SK-N-SH treated with all-trans-retinoic acid at 6 μM for 48 hours (cell line): ENCODE measurements at regions not wholly inside any gene's neighbourhood (a gene's known extent, or its start where the extent isn't known, plus 50 kb on each side); places are given as distances from the start of the nearest gene placed in this dataset.

ENCODE experiments used
- ATAC-seq: fragments of 200-7000 bp; cut with Tn5 transposase; 3 replicates; pipeline ENCODE4 v1.9.1; 2020; ENCODE audit warnings: mild to moderate bottlenecking, moderate library complexity
- BACH2 ChIP-seq: fragments of 250-450 bp; sonication (Bioruptor Pico); IDR thresholded peaks from 2 replicates; pipeline ENCODE4 v1.9.0; 2021; ENCODE audit warnings: mild to moderate bottlenecking, borderline replicate concordance
- CSRNP3 ChIP-seq: fragments of 250-450 bp; sonication (Bioruptor Pico); IDR thresholded peaks from 2 replicates; pipeline ENCODE4 v1.5.1; 2021; ENCODE audit warnings: mild to moderate bottlenecking, moderate library complexity
- ESRRG ChIP-seq: fragments of 250-450 bp; sonication (Bioruptor Pico); IDR thresholded peaks from 2 replicates; pipeline ENCODE4 v1.6.1; 2021; ENCODE audit warnings: mild to moderate bottlenecking
- GLIS3 ChIP-seq: fragments of 250-450 bp; sonication (Bioruptor Pico); IDR thresholded peaks from 2 replicates; pipeline ENCODE4 v1.5.0; 2020; ENCODE audit warnings: mild to moderate bottlenecking, moderate library complexity
- ISL1 ChIP-seq: fragments of 250-450 bp; sonication (Bioruptor Pico); IDR thresholded peaks from 2 replicates; pipeline ENCODE4 v2.1.2; 2022; ENCODE audit warnings: mild to moderate bottlenecking, moderate library complexity
- OSR1 ChIP-seq: fragments of 250-450 bp; sonication (Bioruptor Pico); IDR thresholded peaks from 2 replicates; pipeline ENCODE4 v1.8.0; 2022; ENCODE audit warnings: moderate library complexity, mild to moderate bottlenecking, inconsistent platforms
- PPARA ChIP-seq: fragments of 250-450 bp; sonication (Bioruptor Pico); IDR thresholded peaks from 2 replicates; pipeline ENCODE4 v1.5.0; 2020; ENCODE audit warnings: mild to moderate bottlenecking, borderline replicate concordance
- RARB ChIP-seq: fragments of 250-450 bp; sonication (Bioruptor Pico); IDR thresholded peaks from 2 replicates; pipeline ENCODE4 v1.8.0; 2021; ENCODE audit warnings: mild to moderate bottlenecking, moderate library complexity
- SNAI2 ChIP-seq: fragments of 250-450 bp; sonication (Bioruptor Pico); IDR thresholded peaks from 2 replicates; pipeline ENCODE4 v1.5.0; 2020; ENCODE audit warnings: mild to moderate bottlenecking, moderate library complexity
- TCF4 ChIP-seq: fragments of 250-450 bp; sonication (Bioruptor Pico); IDR thresholded peaks from 2 replicates; pipeline ENCODE4 v1.8.0; 2021; ENCODE audit warnings: mild to moderate bottlenecking, moderate library complexity, borderline replicate concordance
- TOX ChIP-seq: fragments of 250-450 bp; sonication (Bioruptor Pico); IDR thresholded peaks from 2 replicates; pipeline ENCODE4 v1.8.0; 2021; ENCODE audit warnings: mild to moderate bottlenecking, moderate library complexity, borderline replicate concordance
- TSHZ2 ChIP-seq: fragments of 250-450 bp; sonication (Bioruptor Pico); IDR thresholded peaks from 2 replicates; pipeline ENCODE4 v1.5.0; 2020; ENCODE audit warnings: mild to moderate bottlenecking, moderate library complexity
- ZC3H10 ChIP-seq: fragments of 250-450 bp; sonication (Bioruptor Pico); IDR thresholded peaks from 2 replicates; pipeline ENCODE4 v1.5.1; 2021; ENCODE audit warnings: mild to moderate bottlenecking, moderate library complexity
- ZFP3 ChIP-seq: fragments of 250-450 bp; sonication (Bioruptor Pico); IDR thresholded peaks from 2 replicates; pipeline ENCODE4 v1.5.0; 2020; ENCODE audit warnings: mild to moderate bottlenecking, moderate library complexity
- ZFP30 ChIP-seq: fragments of 450-650 bp; formaldehyde crosslinking; IDR thresholded peaks from 2 replicates; pipeline ENCODE4 v1.5.0; 2022; ENCODE audit warnings: mild to moderate bottlenecking, moderate library complexity
- ZNF565 ChIP-seq: fragments of 450-650 bp; formaldehyde crosslinking; conservative IDR thresholded peaks from 2 replicates; pipeline ENCODE4 v1.5.0; 2020; ENCODE audit warnings: low read depth, mild to moderate bottlenecking, moderate library complexity
- ZNF70 ChIP-seq: fragments of 450-650 bp; formaldehyde crosslinking; IDR thresholded peaks from 2 replicates; pipeline ENCODE4 v1.5.0; 2020; ENCODE audit warnings: mild to moderate bottlenecking, moderate library complexity
- ZNF8 ChIP-seq: fragments of 450-650 bp; formaldehyde crosslinking; IDR thresholded peaks from 2 replicates; pipeline ENCODE4 v1.5.0; 2020; ENCODE audit warnings: mild to moderate bottlenecking, moderate library complexity
- TF ChIP-seq, protein P1 (sequence below): fragments of 250-450 bp; sonication (Bioruptor Pico); IDR thresholded peaks from 2 replicates; pipeline ENCODE4 v1.5.1; 2020; ENCODE audit warnings: low read depth, mild to moderate bottlenecking, moderate library complexity
- TF ChIP-seq, protein P2 (sequence below): fragments of 250-450 bp; sonication (Bioruptor Pico); IDR thresholded peaks from 2 replicates; pipeline ENCODE4 v1.8.0; 2021; ENCODE audit warnings: low read depth, mild to moderate bottlenecking, moderate library complexity, borderline replicate concordance
- TF ChIP-seq, protein P3 (sequence below): fragments of 250-450 bp; sonication (Bioruptor Pico); IDR thresholded peaks from 2 replicates; pipeline ENCODE4 v1.8.0; 2020; ENCODE audit warnings: mild to moderate bottlenecking, moderate library complexity, borderline replicate concordance

DNA sequence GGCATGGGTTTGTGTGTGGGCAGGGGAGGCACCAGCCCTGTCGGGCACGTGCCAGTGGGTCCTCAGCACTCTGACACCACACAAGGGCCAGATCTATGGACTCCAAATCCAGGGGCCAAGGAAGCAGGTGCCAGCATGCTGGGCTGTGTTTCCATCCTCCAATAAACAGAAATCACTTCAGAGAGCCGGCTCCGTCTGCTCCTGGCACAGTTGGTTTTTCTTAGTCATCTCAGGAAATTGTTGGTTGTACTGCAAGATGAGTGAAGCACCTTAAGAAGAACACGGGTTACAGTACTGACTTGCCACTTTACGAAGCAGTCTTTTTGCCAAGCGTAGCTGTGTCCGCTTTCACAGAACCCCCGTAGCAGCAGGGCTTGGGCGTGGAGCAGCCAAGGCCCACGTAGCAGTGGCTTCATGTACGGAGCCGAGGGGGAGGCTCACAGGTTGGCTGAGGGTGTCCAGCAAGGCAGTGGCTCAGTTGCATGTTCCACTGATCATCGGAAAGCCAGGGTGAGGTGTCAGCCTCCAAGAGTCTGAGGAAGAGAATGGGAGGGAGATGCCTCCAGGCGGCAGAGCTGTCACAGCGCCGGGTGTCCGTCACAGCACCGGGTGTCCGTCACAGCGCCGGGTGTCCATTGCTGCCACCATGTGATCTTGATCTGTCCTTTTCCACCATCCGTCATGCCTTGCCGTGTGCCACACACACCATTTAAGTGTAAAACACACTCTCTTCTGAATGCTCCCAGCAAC lies 314.9 kb downstream of the CTTN start:
- TF ChIP-seq TOX (CRISPR knock-in tag) (no peak), ZNF70 (no peak), ZFP3 (no peak), CSRNP3 (CRISPR knock-in tag) (no peak), ZC3H10 (CRISPR knock-in tag) (no peak), GLIS3 (CRISPR knock-in tag) (no peak), PPARA (CRISPR knock-in tag) (no peak), TSHZ2 (CRISPR knock-in tag) (no peak), SNAI2 (CRISPR knock-in tag) (no peak), TCF4 (CRISPR knock-in tag) (no peak), ZNF565 (CRISPR knock-in tag) (no peak), ZNF8 (CRISPR knock-in tag) (no peak), ISL1 (CRISPR knock-in tag) (no peak), ESRRG (CRISPR knock-in tag) (no peak)
- TF ChIP-seq, protein P1, sequence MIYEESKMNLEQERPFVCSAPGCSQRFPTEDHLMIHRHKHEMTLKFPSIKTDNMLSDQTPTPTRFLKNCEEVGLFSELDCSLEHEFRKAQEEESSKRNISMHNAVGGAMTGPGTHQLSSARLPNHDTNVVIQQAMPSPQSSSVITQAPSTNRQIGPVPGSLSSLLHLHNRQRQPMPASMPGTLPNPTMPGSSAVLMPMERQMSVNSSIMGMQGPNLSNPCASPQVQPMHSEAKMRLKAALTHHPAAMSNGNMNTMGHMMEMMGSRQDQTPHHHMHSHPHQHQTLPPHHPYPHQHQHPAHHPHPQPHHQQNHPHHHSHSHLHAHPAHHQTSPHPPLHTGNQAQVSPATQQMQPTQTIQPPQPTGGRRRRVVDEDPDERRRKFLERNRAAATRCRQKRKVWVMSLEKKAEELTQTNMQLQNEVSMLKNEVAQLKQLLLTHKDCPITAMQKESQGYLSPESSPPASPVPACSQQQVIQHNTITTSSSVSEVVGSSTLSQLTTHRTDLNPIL: no peak
- TF ChIP-seq, protein P2, sequence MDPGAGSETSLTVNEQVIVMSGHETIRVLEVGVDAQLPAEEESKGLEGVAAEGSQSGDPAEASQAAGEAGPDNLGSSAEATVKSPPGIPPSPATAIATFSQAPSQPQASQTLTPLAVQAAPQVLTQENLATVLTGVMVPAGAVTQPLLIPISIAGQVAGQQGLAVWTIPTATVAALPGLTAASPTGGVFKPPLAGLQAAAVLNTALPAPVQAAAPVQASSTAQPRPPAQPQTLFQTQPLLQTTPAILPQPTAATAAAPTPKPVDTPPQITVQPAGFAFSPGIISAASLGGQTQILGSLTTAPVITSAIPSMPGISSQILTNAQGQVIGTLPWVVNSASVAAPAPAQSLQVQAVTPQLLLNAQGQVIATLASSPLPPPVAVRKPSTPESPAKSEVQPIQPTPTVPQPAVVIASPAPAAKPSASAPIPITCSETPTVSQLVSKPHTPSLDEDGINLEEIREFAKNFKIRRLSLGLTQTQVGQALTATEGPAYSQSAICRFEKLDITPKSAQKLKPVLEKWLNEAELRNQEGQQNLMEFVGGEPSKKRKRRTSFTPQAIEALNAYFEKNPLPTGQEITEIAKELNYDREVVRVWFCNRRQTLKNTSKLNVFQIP (CRISPR knock-in tag): no peak
- TF ChIP-seq, all 23 proteins: peak for 0

GRCh38 chr11:70713988-70714665 lies 315.8 kb downstream of the CTTN start:
- no peak for ATAC-seq
- TF ChIP-seq ISL1 (CRISPR knock-in tag) (no peak), ESRRG (CRISPR knock-in tag) (no peak), ZNF565 (CRISPR knock-in tag) (no peak), ZFP30 (CRISPR knock-in tag) (no peak), TCF4 (CRISPR knock-in tag) (no peak), CSRNP3 (CRISPR knock-in tag) (no peak), OSR1 (CRISPR knock-in tag) (no peak), RARB (no peak), BACH2 (no peak)
- TF ChIP-seq, protein P3, sequence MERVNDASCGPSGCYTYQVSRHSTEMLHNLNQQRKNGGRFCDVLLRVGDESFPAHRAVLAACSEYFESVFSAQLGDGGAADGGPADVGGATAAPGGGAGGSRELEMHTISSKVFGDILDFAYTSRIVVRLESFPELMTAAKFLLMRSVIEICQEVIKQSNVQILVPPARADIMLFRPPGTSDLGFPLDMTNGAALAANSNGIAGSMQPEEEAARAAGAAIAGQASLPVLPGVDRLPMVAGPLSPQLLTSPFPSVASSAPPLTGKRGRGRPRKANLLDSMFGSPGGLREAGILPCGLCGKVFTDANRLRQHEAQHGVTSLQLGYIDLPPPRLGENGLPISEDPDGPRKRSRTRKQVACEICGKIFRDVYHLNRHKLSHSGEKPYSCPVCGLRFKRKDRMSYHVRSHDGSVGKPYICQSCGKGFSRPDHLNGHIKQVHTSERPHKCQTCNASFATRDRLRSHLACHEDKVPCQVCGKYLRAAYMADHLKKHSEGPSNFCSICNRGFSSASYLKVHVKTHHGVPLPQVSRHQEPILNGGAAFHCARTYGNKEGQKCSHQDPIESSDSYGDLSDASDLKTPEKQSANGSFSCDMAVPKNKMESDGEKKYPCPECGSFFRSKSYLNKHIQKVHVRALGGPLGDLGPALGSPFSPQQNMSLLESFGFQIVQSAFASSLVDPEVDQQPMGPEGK (CRISPR knock-in tag): no peak
- TF ChIP-seq, protein P2 (CRISPR knock-in tag): no peak
- TF ChIP-seq, all 23 proteins: peak for 0

More for the DNA sequence above, 314.9 kb downstream of the CTTN start:
- ATAC-seq: no peak
